ENCODE measurements at regions not wholly inside any gene's neighbourhood (a gene's known extent, or its start where the extent isn't known, plus 50 kb on each side); places are given as distances from the start of the nearest gene placed in this dataset.

- Histone ChIP-seq H3K36me3 (ENCODE audit: control insufficient read depth in 2 of 3, insufficient read depth in 3 of 3, low read length in 3 of 3) (no peaks in the 10 kb centered on the region), H3K4me3 (ENCODE audit: low read length in 3 of 3) (no peak overlapping the region), H3K4me1 (ENCODE audit: control insufficient read depth in 2 of 3, insufficient read depth in 2 of 3, low read depth in 1 of 3, low read length in 3 of 3) (no peaks in the 10 kb centered on the region), H3K9me3 (ENCODE audit: control insufficient read depth in 2 of 3, insufficient read depth in 1 of 3, low read length in 3 of 3) (no peaks in the 10 kb centered on the region), H3K27ac (ENCODE audit: low read depth in 2 of 2, low read length in 2 of 2) (no peak overlapping the region), H3K9ac (ENCODE audit: low read length in 3 of 3) (no peak overlapping the region), H3K27me3 (ENCODE audit: control insufficient read depth, insufficient read depth, low read length) (no peaks in the 10 kb centered on the region)
- FAIRE-seq: no peak
- TF ChIP-seq, protein P1, sequence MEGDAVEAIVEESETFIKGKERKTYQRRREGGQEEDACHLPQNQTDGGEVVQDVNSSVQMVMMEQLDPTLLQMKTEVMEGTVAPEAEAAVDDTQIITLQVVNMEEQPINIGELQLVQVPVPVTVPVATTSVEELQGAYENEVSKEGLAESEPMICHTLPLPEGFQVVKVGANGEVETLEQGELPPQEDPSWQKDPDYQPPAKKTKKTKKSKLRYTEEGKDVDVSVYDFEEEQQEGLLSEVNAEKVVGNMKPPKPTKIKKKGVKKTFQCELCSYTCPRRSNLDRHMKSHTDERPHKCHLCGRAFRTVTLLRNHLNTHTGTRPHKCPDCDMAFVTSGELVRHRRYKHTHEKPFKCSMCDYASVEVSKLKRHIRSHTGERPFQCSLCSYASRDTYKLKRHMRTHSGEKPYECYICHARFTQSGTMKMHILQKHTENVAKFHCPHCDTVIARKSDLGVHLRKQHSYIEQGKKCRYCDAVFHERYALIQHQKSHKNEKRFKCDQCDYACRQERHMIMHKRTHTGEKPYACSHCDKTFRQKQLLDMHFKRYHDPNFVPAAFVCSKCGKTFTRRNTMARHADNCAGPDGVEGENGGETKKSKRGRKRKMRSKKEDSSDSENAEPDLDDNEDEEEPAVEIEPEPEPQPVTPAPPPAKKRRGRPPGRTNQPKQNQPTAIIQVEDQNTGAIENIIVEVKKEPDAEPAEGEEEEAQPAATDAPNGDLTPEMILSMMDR (IDR thresholded peaks at IDR 0.05; ENCODE audit: borderline replicate concordance, extremely low read depth, insufficient read depth): no peak
- intact Hi-C loops (cut with DNase I): no loop called here
- DNase-seq: no peak
Measured at GRCh38 chr4:55017406-55017805, 108.0 kb downstream of the KDR start.

GRCh38 chr4:55016131-55016530 lies 109.3 kb downstream of the KDR start:
- Histone ChIP-seq H3K27ac (ENCODE audit: low read depth in 2 of 2, low read length in 2 of 2) (no peak overlapping the region), H3K9me3 (ENCODE audit: control insufficient read depth in 2 of 3, insufficient read depth in 1 of 3, low read length in 3 of 3) (no peaks in the 10 kb centered on the region), H3K9ac (ENCODE audit: low read length in 3 of 3) (no peak overlapping the region), H3K27me3 (ENCODE audit: control insufficient read depth, insufficient read depth, low read length) (no peaks in the 10 kb centered on the region), H3K36me3 (ENCODE audit: control insufficient read depth in 2 of 3, insufficient read depth in 3 of 3, low read length in 3 of 3) (no peaks in the 10 kb centered on the region), H3K4me3 (ENCODE audit: low read length in 3 of 3) (no peak overlapping the region), H3K4me1 (ENCODE audit: control insufficient read depth in 2 of 3, insufficient read depth in 2 of 3, low read depth in 1 of 3, low read length in 3 of 3) (peaks cover 0 to 5% (median 0%) of the 10 kb centered on the region in 3 donors)
- intact Hi-C loops (cut with DNase I): no loop called here
- FAIRE-seq: no peak
- no peak for DNase-seq
- TF ChIP-seq, protein P1 (IDR thresholded peaks at IDR 0.05; ENCODE audit: borderline replicate concordance, extremely low read depth, insufficient read depth): no peak

- FAIRE-seq (no peak), DNase-seq (no peak)
- H3K9ac ChIP-seq (ENCODE audit: low read length in 3 of 3): no peak overlapping the region
- no peaks in the 10 kb centered on the region for H3K9me3 ChIP-seq (ENCODE audit: control insufficient read depth in 2 of 3, insufficient read depth in 1 of 3, low read length in 3 of 3)
- peaks cover 0 to 7% (median 0%) of the 10 kb centered on the region in 3 donors for H3K4me1 ChIP-seq (ENCODE audit: control insufficient read depth in 2 of 3, insufficient read depth in 2 of 3, low read depth in 1 of 3, low read length in 3 of 3)
- TF ChIP-seq, protein P1 (IDR thresholded peaks at IDR 0.05; ENCODE audit: borderline replicate concordance, extremely low read depth, insufficient read depth): no peak
- H3K27ac ChIP-seq (ENCODE audit: low read depth in 2 of 2, low read length in 2 of 2): no peak overlapping the region
- intact Hi-C loops (cut with DNase I): no loop called here
- H3K27me3 ChIP-seq (ENCODE audit: control insufficient read depth, insufficient read depth, low read length): no peaks in the 10 kb centered on the region
- H3K36me3 ChIP-seq (ENCODE audit: control insufficient read depth in 2 of 3, insufficient read depth in 3 of 3, low read length in 3 of 3): no peaks in the 10 kb centered on the region
- H3K4me3 ChIP-seq (ENCODE audit: low read length in 3 of 3): no peak overlapping the region
Measured at GRCh38 chr4:55014876-55015275, 110.5 kb downstream of the KDR start.

DNA sequence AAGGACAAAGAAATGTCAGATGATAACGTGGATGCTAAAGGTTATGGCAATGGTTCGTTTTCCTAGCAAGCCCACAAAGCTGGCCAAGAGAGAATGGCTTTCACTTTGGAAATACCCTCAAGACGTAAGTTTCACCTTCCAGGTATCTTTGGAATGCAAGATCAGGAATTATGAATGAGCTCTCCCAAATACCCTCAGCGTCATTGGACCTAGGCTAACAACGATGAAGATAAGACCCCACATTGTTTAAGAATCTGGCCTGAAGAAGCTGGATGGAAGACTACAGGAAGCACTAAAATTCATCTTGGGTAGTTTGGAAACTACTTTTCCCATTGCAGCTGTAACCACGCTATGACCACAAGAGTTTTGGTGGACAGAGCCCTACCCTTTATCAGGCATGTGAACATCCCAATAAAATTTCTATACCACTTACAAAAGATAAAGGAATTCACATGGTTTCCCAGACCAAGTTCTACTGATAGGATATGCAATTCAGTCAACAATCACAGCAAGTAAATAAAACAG lies 111.9 kb downstream of the KDR start:
- DNase-seq (no peak), FAIRE-seq (no peak)
- TF ChIP-seq, protein P1 (IDR thresholded peaks at IDR 0.05; ENCODE audit: borderline replicate concordance, extremely low read depth, insufficient read depth): no peak

More for the DNA sequence above, 111.9 kb downstream of the KDR start:
- Histone ChIP-seq H3K4me3 (ENCODE audit: low read length in 3 of 3) (no peak overlapping the region), H3K27ac (ENCODE audit: low read depth in 2 of 2, low read length in 2 of 2) (no peak overlapping the region), H3K27me3 (ENCODE audit: control insufficient read depth, insufficient read depth, low read length) (no peaks in the 10 kb centered on the region), H3K9ac (ENCODE audit: low read length in 3 of 3) (no peak overlapping the region), H3K9me3 (ENCODE audit: control insufficient read depth in 2 of 3, insufficient read depth in 1 of 3, low read length in 3 of 3) (no peaks in the 10 kb centered on the region), H3K36me3 (ENCODE audit: control insufficient read depth in 2 of 3, insufficient read depth in 3 of 3, low read length in 3 of 3) (no peaks in the 10 kb centered on the region), H3K4me1 (ENCODE audit: control insufficient read depth in 2 of 3, insufficient read depth in 2 of 3, low read depth in 1 of 3, low read length in 3 of 3) (peaks cover 0 to 7% (median 0%) of the 10 kb centered on the region in 3 donors)
- intact Hi-C loops (cut with DNase I): no loop called here
